Fibroblast of the aortic adventitia (primary cell): ENCODE measurements at regions not wholly inside any gene's neighbourhood (a gene's known extent, or its start where the extent isn't known, plus 50 kb on each side); places are given as distances from the start of the nearest gene placed in this dataset.

ENCODE experiments used
- DNase-seq: peaks from one replicate; pipeline ENCODE4 v3.0.0-alpha.2; 2010; ENCODE audit warnings: low read depth
- H3K4me3 ChIP-seq: 2 replicates; pipeline ENCODE4 v1.5.1; 2011; ENCODE audit warnings: low read depth, mild to moderate bottlenecking, control low read depth, low read length, moderate library complexity
- TF ChIP-seq, protein P1 (sequence below): IDR thresholded peaks from 2 replicates; pipeline ENCODE4 v1.5.1; 2011; ENCODE audit warnings: mild to moderate bottlenecking, low read length, control low read depth, inconsistent platforms; ENCODE audit not compliant: insufficient read depth

DNA sequence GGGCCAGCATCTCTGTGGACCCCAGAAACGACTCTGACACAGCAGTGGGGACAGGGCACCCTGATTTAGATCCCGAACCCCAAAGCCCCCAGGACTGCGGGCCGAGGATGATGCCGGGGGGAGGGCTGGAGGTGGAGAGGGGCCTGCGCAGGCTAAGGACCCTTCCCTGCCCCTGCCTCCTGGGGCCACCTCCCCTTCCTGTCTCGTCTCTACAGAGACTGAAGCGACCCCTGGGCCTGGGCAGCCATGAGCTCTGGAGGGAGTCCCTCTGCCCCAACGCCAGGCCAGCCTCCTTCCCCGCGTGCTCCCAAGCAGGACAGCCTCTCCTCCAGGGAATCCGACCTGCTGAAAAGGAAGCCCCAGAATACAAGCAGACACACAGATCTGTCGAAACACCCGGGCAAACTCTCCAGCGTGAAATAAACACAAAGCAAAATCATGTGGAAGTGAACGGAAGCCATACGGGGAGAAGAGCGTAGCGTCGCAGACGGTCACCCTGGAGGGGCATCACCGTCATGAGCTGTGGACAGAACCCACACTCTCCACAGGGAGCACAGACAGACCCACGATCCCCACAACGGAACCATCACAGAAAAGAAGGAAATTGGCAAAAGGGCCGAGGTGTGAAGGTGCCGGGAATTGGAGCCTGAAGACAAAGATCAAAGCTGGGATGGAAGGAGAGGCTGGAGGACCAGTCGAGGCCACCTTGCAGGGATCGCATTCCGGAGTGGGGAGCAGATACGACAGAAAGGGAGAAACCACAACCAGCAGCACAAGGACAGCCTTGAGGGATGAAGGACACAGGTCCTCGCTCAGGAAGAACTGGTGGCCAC lies 51.0 kb upstream of the CTDP1 start:
- no peak overlapping the region for H3K4me3 ChIP-seq
- TF ChIP-seq, protein P1, sequence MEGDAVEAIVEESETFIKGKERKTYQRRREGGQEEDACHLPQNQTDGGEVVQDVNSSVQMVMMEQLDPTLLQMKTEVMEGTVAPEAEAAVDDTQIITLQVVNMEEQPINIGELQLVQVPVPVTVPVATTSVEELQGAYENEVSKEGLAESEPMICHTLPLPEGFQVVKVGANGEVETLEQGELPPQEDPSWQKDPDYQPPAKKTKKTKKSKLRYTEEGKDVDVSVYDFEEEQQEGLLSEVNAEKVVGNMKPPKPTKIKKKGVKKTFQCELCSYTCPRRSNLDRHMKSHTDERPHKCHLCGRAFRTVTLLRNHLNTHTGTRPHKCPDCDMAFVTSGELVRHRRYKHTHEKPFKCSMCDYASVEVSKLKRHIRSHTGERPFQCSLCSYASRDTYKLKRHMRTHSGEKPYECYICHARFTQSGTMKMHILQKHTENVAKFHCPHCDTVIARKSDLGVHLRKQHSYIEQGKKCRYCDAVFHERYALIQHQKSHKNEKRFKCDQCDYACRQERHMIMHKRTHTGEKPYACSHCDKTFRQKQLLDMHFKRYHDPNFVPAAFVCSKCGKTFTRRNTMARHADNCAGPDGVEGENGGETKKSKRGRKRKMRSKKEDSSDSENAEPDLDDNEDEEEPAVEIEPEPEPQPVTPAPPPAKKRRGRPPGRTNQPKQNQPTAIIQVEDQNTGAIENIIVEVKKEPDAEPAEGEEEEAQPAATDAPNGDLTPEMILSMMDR: no peak
- DNase-seq: no peak

DNA sequence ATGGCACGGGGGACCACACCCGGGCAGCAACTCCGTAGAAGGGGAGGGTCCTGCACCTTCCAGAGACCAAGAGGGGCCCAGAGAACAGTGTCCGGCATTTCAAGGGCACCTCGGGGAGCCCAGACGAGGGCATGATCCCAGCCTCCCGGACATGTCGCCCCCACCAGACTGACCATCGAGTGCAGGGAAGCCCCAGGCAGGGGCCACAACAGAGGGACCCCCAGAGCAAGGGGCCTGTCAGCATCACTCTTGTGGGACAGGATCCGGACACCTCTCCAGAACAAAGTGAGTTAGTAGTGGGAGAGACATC lies 50.4 kb upstream of the CTDP1 start:
- no peak for DNase-seq
- TF ChIP-seq, protein P1: no peak
- no peak overlapping the region for H3K4me3 ChIP-seq

GRCh38 chr18:79629606-79630005 lies 50.0 kb upstream of the CTDP1 start:
- TF ChIP-seq, protein P1: no peak
- H3K4me3 ChIP-seq: no peak overlapping the region
- no peak for DNase-seq
